Right lobe of liver (tissue), 6 donors: ENCODE measurements at regions not wholly inside any gene's neighbourhood (a gene's known extent, or its start where the extent isn't known, plus 50 kb on each side); places are given as distances from the start of the nearest gene placed in this dataset.

ENCODE experiments used
- ATAC-seq, 4 donors: fragments of 200-7000 bp; cut with Tn5 transposase; one replicate each; pipeline ENCODE4 v1.9.1; 2020; ENCODE audit warnings: mild to moderate bottlenecking in 4 of 4, moderate library complexity in 4 of 4
- DNase-seq, 3 donors: peaks; one replicate each; pipeline ENCODE4 v3.0.0-alpha.2; 2020
- H3K27ac ChIP-seq, 3 donors: fragments of 200-600 bp; one replicate each; pipeline ENCODE4 v1.8.0; 2022
- H3K27me3 ChIP-seq, 2 donors: fragments of 200-600 bp; one replicate each; pipeline ENCODE4 v1.8.0; 2022
- H3K36me3 ChIP-seq, 4 donors: fragments of 200-600 bp; sonication (generic) in 1 of 4; one replicate each; pipeline versions ENCODE4 v1.5.1 to v1.8.0; 2017 to 2022; ENCODE audit warnings: control low read depth in 1 of 4
- H3K4me1 ChIP-seq, 4 donors: fragments of 200-600 bp; sonication (generic) in 1 of 4; one replicate each; pipeline versions ENCODE4 v1.5.1 to v1.8.0; 2017 to 2022; ENCODE audit warnings: control low read depth in 1 of 4
- H3K4me3 ChIP-seq, 3 donors: fragments of 200-600 bp; one replicate each; pipeline ENCODE4 v1.8.0; 2022
- H3K9me3 ChIP-seq, 4 donors: fragments of 200-600 bp; sonication (generic) in 1 of 4; one replicate each; pipeline versions ENCODE4 v1.5.1 to v1.8.0; 2017 to 2022; ENCODE audit warnings: control low read depth in 1 of 4
- CTCF ChIP-seq, 4 donors: fragments of 200-600 bp in 3 of 4; fragments of 450-650 bp in 1 of 4; IDR thresholded peaks; one replicate each; pipeline versions ENCODE4 v1.5.1 to v1.8.0; 2016 to 2022; ENCODE audit warnings: antibody characterized with exemption in 4 of 4, mild to moderate bottlenecking in 2 of 4
- POLR2A ChIP-seq: fragments of 450-650 bp; IDR thresholded peaks from one replicate; pipeline ENCODE4 v1.6.1; 2017; ENCODE audit warnings: antibody characterized with exemption, mild to moderate bottlenecking
- WGBS: methylation state at CpG from one replicate; pipeline ENCODE4 v1.1.6; 2018; ENCODE audit warnings: low coverage, low lambda C conversion rate; ENCODE audit not compliant: insufficient coverage; ENCODE audit errors: missing lambda C conversion rate; 5-methylcytosine and 5-hydroxymethylcytosine counted together
- intact Hi-C, 2 donors: fragments of 100-400 bp; cut with DNase I; formaldehyde crosslinking; loops; one replicate each; pipeline versions ENCODE4 v1.11.2 to v1.14.1; 2022
- donor health status: DM: no; HTN: yes; CAD: no.
- donor health status: DM: no; HTN: no; CAD: no.
- donor health status: DM: no; HTN: no; CAD: no.
- donor health status: DM: no; HTN: yes; CAD: no.
- donor health status: DM: no; HTN: yes; CAD: no.

- H3K36me3 ChIP-seq: no peaks in the 10 kb centered on the region
- H3K4me3 ChIP-seq: no peak overlapping the region
- WGBS: 82% methylated on average over 1 of the region's 4 CpGs
- no peaks in the 10 kb centered on the region for H3K27me3 ChIP-seq
- DNase-seq: no peak
- TF ChIP-seq CTCF (IDR thresholded peaks at IDR 0.05) (no peak), POLR2A (no peak)
- H3K4me1 ChIP-seq: no peaks in the 10 kb centered on the region
- intact Hi-C loops: no loop called here
- H3K9me3 ChIP-seq: peaks cover 0 to 2% (median 0%) of the 10 kb centered on the region in 4 donors
- no peak overlapping the region for H3K27ac ChIP-seq
- ATAC-seq: no peak
Observed at GRCh38 chr5:88119535-88120125, 149.0 kb downstream of the TMEM161B start.

DNA sequence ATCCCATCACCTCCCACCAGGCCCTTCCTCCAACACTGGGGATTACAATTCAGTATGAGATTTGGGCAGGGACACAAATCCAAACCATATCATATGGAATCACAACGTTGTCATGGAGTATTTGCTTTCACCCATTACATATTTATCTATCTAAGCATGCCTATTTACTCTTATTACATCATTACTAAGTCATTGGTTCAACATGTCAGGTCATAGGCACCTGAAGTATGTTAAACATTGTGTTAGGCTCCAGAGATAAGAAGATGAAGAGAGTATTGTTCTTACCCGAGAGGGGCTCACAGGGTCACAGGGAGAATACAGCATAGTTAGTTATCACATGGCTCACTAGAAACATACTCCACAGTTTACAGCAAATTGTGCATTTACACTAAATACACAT is 150.5 kb downstream of the TMEM161B start:
- H3K4me3 ChIP-seq: no peak overlapping the region
- no peak for DNase-seq
- no peaks in the 10 kb centered on the region for H3K27me3 ChIP-seq
- WGBS: 16% methylated on average over 2 of the region's 2 CpGs
- no peak for ATAC-seq
- TF ChIP-seq CTCF (IDR thresholded peaks at IDR 0.05) (no peak), POLR2A (no peak)
- no peak overlapping the region for H3K27ac ChIP-seq
- no peaks in the 10 kb centered on the region for H3K4me1 ChIP-seq
- peaks cover 0 to 2% (median 0%) of the 10 kb centered on the region in 4 donors for H3K9me3 ChIP-seq
- intact Hi-C loops: no loop called here
- no peaks in the 10 kb centered on the region for H3K36me3 ChIP-seq

DNA sequence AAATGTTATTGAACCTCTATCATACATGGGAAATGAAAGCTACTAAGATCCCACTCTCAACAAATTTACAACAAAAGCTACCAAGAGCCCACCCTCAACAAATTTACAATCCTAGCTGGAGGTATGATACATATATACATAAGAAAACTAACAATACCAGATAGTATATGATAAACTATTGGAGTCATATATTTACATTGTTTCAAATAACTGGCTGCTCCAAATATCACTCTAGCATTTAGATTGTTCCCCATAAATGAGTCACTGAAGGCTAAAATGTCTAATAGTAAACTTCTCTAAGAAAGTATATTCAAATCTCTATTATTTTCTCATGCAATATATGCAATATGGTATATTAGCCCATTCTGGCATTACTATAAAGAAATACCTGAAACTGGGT is 151.1 kb downstream of the TMEM161B start:
- no peak overlapping the region for H3K27ac ChIP-seq
- no peaks in the 10 kb centered on the region for H3K27me3 ChIP-seq
- no peak overlapping the region for H3K4me3 ChIP-seq
- intact Hi-C loops: no loop called here
- DNase-seq (no peak), ATAC-seq (no peak)
- TF ChIP-seq CTCF (IDR thresholded peaks at IDR 0.05) (no peak), POLR2A (no peak)
- H3K36me3 ChIP-seq: no peaks in the 10 kb centered on the region
- peaks cover 0 to 2% (median 0%) of the 10 kb centered on the region in 4 donors for H3K9me3 ChIP-seq
- no peaks in the 10 kb centered on the region for H3K4me1 ChIP-seq

DNA sequence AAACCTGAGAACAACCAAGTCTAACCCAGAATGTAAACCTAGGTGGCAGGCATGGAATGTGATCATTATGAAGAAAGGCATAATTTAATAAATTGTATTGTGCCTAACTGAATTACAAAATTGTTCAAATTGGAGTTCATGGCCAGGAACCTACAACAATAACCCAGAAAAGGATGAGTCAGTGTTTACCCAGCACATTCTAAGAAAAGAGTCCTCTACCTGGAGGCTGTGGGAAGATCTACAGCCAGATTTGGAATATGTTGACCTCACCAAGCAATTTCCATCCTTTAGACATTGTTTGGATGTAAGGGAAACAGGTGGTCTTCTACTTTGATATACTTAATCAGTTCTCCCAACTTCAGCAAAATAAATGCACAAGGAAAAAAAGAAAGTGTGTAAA is 152.2 kb downstream of the TMEM161B start:
- H3K4me1 ChIP-seq: no peaks in the 10 kb centered on the region
- TF ChIP-seq POLR2A (no peak), CTCF (IDR thresholded peaks at IDR 0.05) (no peak)
- H3K27me3 ChIP-seq: no peaks in the 10 kb centered on the region
- no peak for ATAC-seq
- peaks cover 0 to 2% (median 0%) of the 10 kb centered on the region in 4 donors for H3K9me3 ChIP-seq
- H3K4me3 ChIP-seq: no peak overlapping the region
- no peak for DNase-seq
- intact Hi-C loops: no loop called here
- H3K36me3 ChIP-seq: no peaks in the 10 kb centered on the region
- no peak overlapping the region for H3K27ac ChIP-seq

GRCh38 chr5:88115211-88115610 is 153.4 kb downstream of the TMEM161B start:
- intact Hi-C loops: no loop called here
- H3K4me3 ChIP-seq: no peak overlapping the region
- no peak overlapping the region for H3K27ac ChIP-seq
- TF ChIP-seq CTCF (IDR thresholded peaks at IDR 0.05) (no peak), POLR2A (no peak)
- ATAC-seq: no peak
- H3K9me3 ChIP-seq: peaks cover 0 to 2% (median 0%) of the 10 kb centered on the region in 4 donors
- DNase-seq: no peak
- H3K27me3 ChIP-seq: no peaks in the 10 kb centered on the region
- no peaks in the 10 kb centered on the region for H3K4me1 ChIP-seq
- 81% methylated on average over 3 of the region's 3 CpGs for WGBS
- H3K36me3 ChIP-seq: no peaks in the 10 kb centered on the region
